ENCODE measurements at regions not wholly inside any gene's neighbourhood (a gene's known extent, or its start where the extent isn't known, plus 50 kb on each side); places are given as distances from the start of the nearest gene placed in this dataset.

GRCh38 chr5:143889986-143890385, 78.0 kb downstream of the HMHB1 start:
- TF ChIP-seq CTCF (conservative IDR thresholded peaks at IDR 0.05 in 1 of 2, IDR thresholded peaks at IDR 0.05 in 1 of 2; ENCODE audit: extremely low read depth in 1 of 2, insufficient read depth in 1 of 2, low read depth in 1 of 2, low read length in 2 of 2) (no peak), EZH2 (IDR thresholded peaks at IDR 0.05; ENCODE audit: borderline replicate concordance, low read length) (no peak)
